ENCODE measurements at regions not wholly inside any gene's neighbourhood (a gene's known extent, or its start where the extent isn't known, plus 50 kb on each side); places are given as distances from the start of the nearest gene placed in this dataset.

GRCh38 chr6:68012822-68013221 is 622.3 kb upstream of the ADGRB3 start (continued):
- TF ChIP-seq JUN (IDR thresholded peaks at IDR 0.05; ENCODE audit: low read depth, low read length), result no peak

- no peak overlapping the region for H2AK5ac ChIP-seq (ENCODE audit: low read depth, low read length)
- H3K36me3 ChIP-seq (ENCODE audit: control insufficient read depth in 2 of 4, insufficient read depth in 4 of 4, low read length in 3 of 4), result no peaks in the 10 kb centered on the region
- no peak overlapping the region for H2BK120ac ChIP-seq (replicated peaks; ENCODE audit: low read depth, low read length)
- H3K79me2 ChIP-seq (ENCODE audit: control insufficient read depth in 1 of 2, insufficient read depth in 2 of 2, low read length in 2 of 2), result no peaks in the 10 kb centered on the region
- H3K23ac ChIP-seq (ENCODE audit: insufficient read length), result no peak overlapping the region
- H2BK5ac ChIP-seq (ENCODE audit: low read depth, low read length), result no peak overlapping the region
- H3K27me3 ChIP-seq (replicated peaks in 1 of 4; ENCODE audit: control insufficient read depth in 3 of 4, extremely low read depth in 1 of 4, insufficient read depth in 3 of 4, low read length in 3 of 4), result no peaks in the 10 kb centered on the region
- no peak for DNase-seq (ENCODE audit: low read depth in 1 of 2, low spot score in 2 of 2)
- no peak overlapping the region for H3K56ac ChIP-seq (replicated peaks; ENCODE audit: insufficient read length, low read depth, low read length)
- no peak overlapping the region for H3K4me2 ChIP-seq (ENCODE audit: insufficient read depth in 1 of 2, low read depth in 2 of 2, low read length in 2 of 2)
- no peak overlapping the region for H3K18ac ChIP-seq (ENCODE audit: extremely low read depth, low read length)
- H3K4ac ChIP-seq (replicated peaks; ENCODE audit: insufficient read length, low read depth, low read length), result no peak overlapping the region
- no peak overlapping the region for H4K5ac ChIP-seq (ENCODE audit: insufficient read length, low read depth, low read length)
- H2BK20ac ChIP-seq (ENCODE audit: low read length), result no peak overlapping the region
- POLR2A ChIA-PET (ENCODE audit: partially characterized antibody), result no interaction called here
- H3K14ac ChIP-seq (ENCODE audit: insufficient read length), result no peak overlapping the region
- no peak overlapping the region for H2AFZ ChIP-seq (ENCODE audit: low read length)
- H3K27ac ChIP-seq (ENCODE audit: low read depth, low read length), result no peak overlapping the region
- H3K4me1 ChIP-seq (replicated peaks in 1 of 4; ENCODE audit: control insufficient read depth in 3 of 4, insufficient read depth in 4 of 4, low read length in 3 of 4), result no peaks in the 10 kb centered on the region
- 94 to 100% methylated on average over 2 to 4 of the region's 4 CpGs for WGBS, 2 experiments (ENCODE audit: extremely low coverage in 1 of 2, insufficient coverage in 1 of 2, insufficient read length in 1 of 2, insufficient replicate concordance in 2 of 2, low coverage in 1 of 2, low lambda C conversion rate in 2 of 2, missing lambda C conversion rate in 1 of 2)
- no peak for FAIRE-seq
- CTCF ChIA-PET (ENCODE audit: partially characterized antibody), result no interaction called here
- no peak overlapping the region for H2BK12ac ChIP-seq (ENCODE audit: low read depth, low read length)
- no peaks in the 10 kb centered on the region for H3K79me1 ChIP-seq (ENCODE audit: low read depth, low read length)
- H3K9ac ChIP-seq (replicated peaks in 1 of 4; ENCODE audit: extremely low read depth in 1 of 4, low read depth in 3 of 4, low read length in 3 of 4), result no peak overlapping the region
- H4K20me1 ChIP-seq (replicated peaks in 1 of 2; ENCODE audit: control insufficient read depth in 1 of 2, insufficient read depth in 2 of 2, low read length in 2 of 2), result no peaks in the 10 kb centered on the region
- no peaks in the 10 kb centered on the region; a peak in 1 of 4 replicates for H3K9me3 ChIP-seq (ENCODE audit: insufficient read depth in 2 of 2, low read depth in 1 of 2, low read length in 1 of 2)
- no peaks in the 10 kb centered on the region for H3K23me2 ChIP-seq (ENCODE audit: low read depth, low read length)
- H2BK15ac ChIP-seq (ENCODE audit: low read length), result no peak overlapping the region
- H3K4me3 ChIP-seq (ENCODE audit: extremely low read depth in 1 of 4, insufficient read depth in 2 of 4, low read depth in 3 of 4, low read length in 4 of 4), result no peak overlapping the region
- no peak overlapping the region for H4K91ac ChIP-seq (replicated peaks; ENCODE audit: insufficient read length, low read length)
- H4K8ac ChIP-seq (ENCODE audit: extremely low read depth, insufficient read depth, low read length), result no peak overlapping the region
- TF ChIP-seq CTCF (IDR thresholded peaks at IDR 0.05; ENCODE audit: control extremely low read depth in 1 of 3, insufficient read depth in 1 of 3, low read depth in 1 of 3, low read length in 3 of 3) (no peak), GABPA (IDR thresholded peaks at IDR 0.05; ENCODE audit: borderline replicate concordance, insufficient read depth, low read length) (no peak), CBX8 (IDR thresholded peaks at IDR 0.05; ENCODE audit: borderline replicate concordance, low read depth, low read length) (no peak), SIRT6 (IDR thresholded peaks at IDR 0.05; ENCODE audit: low read length) (no peak), JUND (IDR thresholded peaks at IDR 0.05; ENCODE audit: low read length) (no peak)
These were observed 624.1 kb upstream of the ADGRB3 start for GRCh38 chr6:68010936-68011335.

Measured in H1 (cell line).